SK-N-SH treated with all-trans-retinoic acid at 6 μM for 48 hours (cell line): ENCODE measurements at regions not wholly inside any gene's neighbourhood (a gene's known extent, or its start where the extent isn't known, plus 50 kb on each side); places are given as distances from the start of the nearest gene placed in this dataset.

ENCODE experiments used
- ATAC-seq: fragments of 200-7000 bp; cut with Tn5 transposase; 3 replicates; pipeline ENCODE4 v1.9.1; 2020; ENCODE audit warnings: mild to moderate bottlenecking, moderate library complexity
- ARNTL ChIP-seq: fragments of 450-650 bp; formaldehyde crosslinking; IDR thresholded peaks from 2 replicates; pipeline ENCODE4 v1.5.0; 2020; ENCODE audit warnings: low read depth, mild to moderate bottlenecking, moderate library complexity, borderline replicate concordance
- BACH2 ChIP-seq: fragments of 250-450 bp; sonication (Bioruptor Pico); IDR thresholded peaks from 2 replicates; pipeline ENCODE4 v1.9.0; 2021; ENCODE audit warnings: mild to moderate bottlenecking, borderline replicate concordance
- CSDC2 ChIP-seq: fragments of 250-450 bp; sonication (Bioruptor Pico); IDR thresholded peaks from 2 replicates; pipeline ENCODE4 v1.5.0; 2020; ENCODE audit warnings: mild to moderate bottlenecking, moderate library complexity
- ESRRG ChIP-seq: fragments of 250-450 bp; sonication (Bioruptor Pico); IDR thresholded peaks from 2 replicates; pipeline ENCODE4 v1.6.1; 2021; ENCODE audit warnings: mild to moderate bottlenecking
- GLIS3 ChIP-seq: fragments of 250-450 bp; sonication (Bioruptor Pico); IDR thresholded peaks from 2 replicates; pipeline ENCODE4 v1.5.0; 2020; ENCODE audit warnings: mild to moderate bottlenecking, moderate library complexity
- ISL1 ChIP-seq: fragments of 250-450 bp; sonication (Bioruptor Pico); IDR thresholded peaks from 2 replicates; pipeline ENCODE4 v2.1.2; 2022; ENCODE audit warnings: mild to moderate bottlenecking, moderate library complexity
- OSR1 ChIP-seq: fragments of 250-450 bp; sonication (Bioruptor Pico); IDR thresholded peaks from 2 replicates; pipeline ENCODE4 v1.8.0; 2022; ENCODE audit warnings: moderate library complexity, mild to moderate bottlenecking, inconsistent platforms
- RARB ChIP-seq: fragments of 250-450 bp; sonication (Bioruptor Pico); IDR thresholded peaks from 2 replicates; pipeline ENCODE4 v1.8.0; 2021; ENCODE audit warnings: mild to moderate bottlenecking, moderate library complexity
- SNAI2 ChIP-seq: fragments of 250-450 bp; sonication (Bioruptor Pico); IDR thresholded peaks from 2 replicates; pipeline ENCODE4 v1.5.0; 2020; ENCODE audit warnings: mild to moderate bottlenecking, moderate library complexity
- TCF4 ChIP-seq: fragments of 250-450 bp; sonication (Bioruptor Pico); IDR thresholded peaks from 2 replicates; pipeline ENCODE4 v1.8.0; 2021; ENCODE audit warnings: mild to moderate bottlenecking, moderate library complexity, borderline replicate concordance
- TOX ChIP-seq: fragments of 250-450 bp; sonication (Bioruptor Pico); IDR thresholded peaks from 2 replicates; pipeline ENCODE4 v1.8.0; 2021; ENCODE audit warnings: mild to moderate bottlenecking, moderate library complexity, borderline replicate concordance
- ZC3H10 ChIP-seq: fragments of 250-450 bp; sonication (Bioruptor Pico); IDR thresholded peaks from 2 replicates; pipeline ENCODE4 v1.5.1; 2021; ENCODE audit warnings: mild to moderate bottlenecking, moderate library complexity
- ZFP3 ChIP-seq: fragments of 250-450 bp; sonication (Bioruptor Pico); IDR thresholded peaks from 2 replicates; pipeline ENCODE4 v1.5.0; 2020; ENCODE audit warnings: mild to moderate bottlenecking, moderate library complexity
- ZFP30 ChIP-seq: fragments of 450-650 bp; formaldehyde crosslinking; IDR thresholded peaks from 2 replicates; pipeline ENCODE4 v1.5.0; 2022; ENCODE audit warnings: mild to moderate bottlenecking, moderate library complexity
- ZNF565 ChIP-seq: fragments of 450-650 bp; formaldehyde crosslinking; conservative IDR thresholded peaks from 2 replicates; pipeline ENCODE4 v1.5.0; 2020; ENCODE audit warnings: low read depth, mild to moderate bottlenecking, moderate library complexity
- ZNF70 ChIP-seq: fragments of 450-650 bp; formaldehyde crosslinking; IDR thresholded peaks from 2 replicates; pipeline ENCODE4 v1.5.0; 2020; ENCODE audit warnings: mild to moderate bottlenecking, moderate library complexity
- TF ChIP-seq, protein P1 (sequence below): fragments of 250-450 bp; sonication (Bioruptor Pico); IDR thresholded peaks from 2 replicates; pipeline ENCODE4 v1.5.1; 2021; ENCODE audit warnings: mild to moderate bottlenecking, moderate library complexity
- TF ChIP-seq, protein P2 (sequence below): fragments of 250-450 bp; sonication (Bioruptor Pico); IDR thresholded peaks from 2 replicates; pipeline ENCODE4 v1.5.1; 2020; ENCODE audit warnings: low read depth, mild to moderate bottlenecking, moderate library complexity
- TF ChIP-seq, protein P3 (sequence below): fragments of 250-450 bp; sonication (Bioruptor Pico); IDR thresholded peaks from 2 replicates; pipeline ENCODE4 v1.8.0; 2020; ENCODE audit warnings: mild to moderate bottlenecking, moderate library complexity, borderline replicate concordance

DNA sequence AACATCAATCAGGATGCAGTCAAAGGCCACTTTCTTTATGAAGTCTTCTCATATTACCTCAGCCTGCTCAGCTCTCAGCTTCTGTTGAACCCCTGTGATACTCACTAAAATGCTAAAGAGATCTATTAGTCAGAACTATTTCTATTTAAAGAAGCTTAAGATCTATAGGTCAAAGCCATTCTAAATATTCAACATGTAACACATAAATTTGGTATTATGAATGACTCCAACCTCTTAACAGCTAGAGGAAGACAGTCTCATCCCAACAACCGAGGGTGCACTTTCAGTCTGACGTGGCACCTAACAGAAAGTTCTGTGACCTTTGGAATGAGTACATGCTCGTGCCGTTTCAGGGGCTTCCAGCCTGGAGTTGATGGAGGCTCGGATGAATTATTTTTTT is 301.5 kb upstream of the VLDLR start:
- no peak for ATAC-seq
- TF ChIP-seq TOX (CRISPR knock-in tag) (no peak), TCF4 (CRISPR knock-in tag) (no peak), CSDC2 (no peak), ZNF565 (CRISPR knock-in tag) (no peak), RARB (CRISPR knock-in tag) (no peak), ZNF70 (CRISPR knock-in tag) (no peak), ZC3H10 (CRISPR knock-in tag) (no peak), ARNTL (CRISPR knock-in tag) (no peak), SNAI2 (CRISPR knock-in tag) (no peak), ESRRG (CRISPR knock-in tag) (no peak), GLIS3 (CRISPR knock-in tag) (no peak), ZFP30 (CRISPR knock-in tag) (no peak), ISL1 (CRISPR knock-in tag) (no peak), BACH2 (no peak), ZFP3 (no peak)
- TF ChIP-seq, protein P1, sequence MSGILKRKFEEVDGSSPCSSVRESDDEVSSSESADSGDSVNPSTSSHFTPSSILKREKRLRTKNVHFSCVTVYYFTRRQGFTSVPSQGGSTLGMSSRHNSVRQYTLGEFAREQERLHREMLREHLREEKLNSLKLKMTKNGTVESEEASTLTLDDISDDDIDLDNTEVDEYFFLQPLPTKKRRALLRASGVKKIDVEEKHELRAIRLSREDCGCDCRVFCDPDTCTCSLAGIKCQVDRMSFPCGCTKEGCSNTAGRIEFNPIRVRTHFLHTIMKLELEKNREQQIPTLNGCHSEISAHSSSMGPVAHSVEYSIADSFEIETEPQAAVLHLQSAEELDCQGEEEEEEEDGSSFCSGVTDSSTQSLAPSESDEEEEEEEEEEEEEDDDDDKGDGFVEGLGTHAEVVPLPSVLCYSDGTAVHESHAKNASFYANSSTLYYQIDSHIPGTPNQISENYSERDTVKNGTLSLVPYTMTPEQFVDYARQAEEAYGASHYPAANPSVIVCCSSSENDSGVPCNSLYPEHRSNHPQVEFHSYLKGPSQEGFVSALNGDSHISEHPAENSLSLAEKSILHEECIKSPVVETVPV (CRISPR knock-in tag) = no peak
- TF ChIP-seq, protein P2, sequence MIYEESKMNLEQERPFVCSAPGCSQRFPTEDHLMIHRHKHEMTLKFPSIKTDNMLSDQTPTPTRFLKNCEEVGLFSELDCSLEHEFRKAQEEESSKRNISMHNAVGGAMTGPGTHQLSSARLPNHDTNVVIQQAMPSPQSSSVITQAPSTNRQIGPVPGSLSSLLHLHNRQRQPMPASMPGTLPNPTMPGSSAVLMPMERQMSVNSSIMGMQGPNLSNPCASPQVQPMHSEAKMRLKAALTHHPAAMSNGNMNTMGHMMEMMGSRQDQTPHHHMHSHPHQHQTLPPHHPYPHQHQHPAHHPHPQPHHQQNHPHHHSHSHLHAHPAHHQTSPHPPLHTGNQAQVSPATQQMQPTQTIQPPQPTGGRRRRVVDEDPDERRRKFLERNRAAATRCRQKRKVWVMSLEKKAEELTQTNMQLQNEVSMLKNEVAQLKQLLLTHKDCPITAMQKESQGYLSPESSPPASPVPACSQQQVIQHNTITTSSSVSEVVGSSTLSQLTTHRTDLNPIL (CRISPR knock-in tag) = no peak
- TF ChIP-seq, protein P3, sequence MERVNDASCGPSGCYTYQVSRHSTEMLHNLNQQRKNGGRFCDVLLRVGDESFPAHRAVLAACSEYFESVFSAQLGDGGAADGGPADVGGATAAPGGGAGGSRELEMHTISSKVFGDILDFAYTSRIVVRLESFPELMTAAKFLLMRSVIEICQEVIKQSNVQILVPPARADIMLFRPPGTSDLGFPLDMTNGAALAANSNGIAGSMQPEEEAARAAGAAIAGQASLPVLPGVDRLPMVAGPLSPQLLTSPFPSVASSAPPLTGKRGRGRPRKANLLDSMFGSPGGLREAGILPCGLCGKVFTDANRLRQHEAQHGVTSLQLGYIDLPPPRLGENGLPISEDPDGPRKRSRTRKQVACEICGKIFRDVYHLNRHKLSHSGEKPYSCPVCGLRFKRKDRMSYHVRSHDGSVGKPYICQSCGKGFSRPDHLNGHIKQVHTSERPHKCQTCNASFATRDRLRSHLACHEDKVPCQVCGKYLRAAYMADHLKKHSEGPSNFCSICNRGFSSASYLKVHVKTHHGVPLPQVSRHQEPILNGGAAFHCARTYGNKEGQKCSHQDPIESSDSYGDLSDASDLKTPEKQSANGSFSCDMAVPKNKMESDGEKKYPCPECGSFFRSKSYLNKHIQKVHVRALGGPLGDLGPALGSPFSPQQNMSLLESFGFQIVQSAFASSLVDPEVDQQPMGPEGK (CRISPR knock-in tag) = no peak

DNA sequence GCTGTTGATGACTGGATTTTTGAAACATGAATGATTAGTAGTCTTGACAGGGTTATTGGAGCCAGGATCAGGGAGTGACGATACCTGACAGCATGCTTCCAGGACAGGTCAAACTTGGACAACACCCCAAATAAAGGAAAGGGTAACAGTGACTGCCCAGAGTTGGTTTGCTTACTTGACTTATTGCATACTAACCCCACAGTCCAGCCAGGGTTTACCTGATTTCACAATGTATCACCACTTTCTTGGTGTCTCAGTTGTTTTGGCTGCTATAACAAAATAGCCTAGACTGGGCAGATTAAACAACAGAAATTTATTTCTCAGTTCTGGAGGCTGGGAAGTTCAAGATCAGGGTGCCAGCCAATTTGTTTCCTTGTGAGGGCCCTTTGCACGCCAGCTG is 301.0 kb upstream of the VLDLR start:
- no peak for TF ChIP-seq ZNF70 (CRISPR knock-in tag)
- TF ChIP-seq BACH2 = no peak
- no peak for ATAC-seq

DNA sequence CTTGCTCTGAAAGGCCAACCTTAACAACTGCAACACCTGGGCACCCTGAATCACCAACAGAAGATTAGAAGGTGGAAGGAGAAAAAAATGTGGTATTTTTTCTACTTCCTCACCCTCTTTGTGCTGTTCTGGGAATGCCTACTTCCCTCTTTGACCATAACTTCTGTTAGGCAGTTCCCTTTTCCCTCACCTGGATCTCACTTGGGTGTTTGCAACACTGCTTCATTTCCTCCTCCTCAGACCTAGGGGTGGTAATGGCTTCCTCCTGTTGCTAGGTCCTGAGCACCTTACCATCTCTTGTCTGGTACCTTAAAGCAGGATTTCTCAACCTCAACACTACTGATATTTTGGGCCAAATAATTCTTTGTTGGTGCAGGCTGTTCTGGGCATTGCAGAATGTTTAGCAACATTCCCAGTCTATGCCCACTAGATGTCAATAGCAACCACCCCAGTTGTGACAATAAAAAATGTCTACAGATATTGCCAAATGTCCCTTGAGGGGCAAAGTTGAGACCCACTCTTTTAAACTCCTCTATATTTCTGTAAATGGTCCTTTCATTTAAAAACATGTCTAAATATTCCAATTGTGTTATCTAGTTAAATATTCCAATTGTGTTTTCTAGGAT is 300.0 kb upstream of the VLDLR start:
- no peak for ATAC-seq
- TF ChIP-seq TCF4 (CRISPR knock-in tag) = no peak
- no peak for TF ChIP-seq ESRRG (CRISPR knock-in tag)
- no peak for TF ChIP-seq OSR1 (CRISPR knock-in tag)
- TF ChIP-seq ZC3H10 (CRISPR knock-in tag) = no peak
- TF ChIP-seq CSDC2 = no peak
- no peak for TF ChIP-seq ZFP30 (CRISPR knock-in tag)
- TF ChIP-seq TOX (CRISPR knock-in tag) = no peak
- TF ChIP-seq ZNF565 (CRISPR knock-in tag) = no peak

DNA sequence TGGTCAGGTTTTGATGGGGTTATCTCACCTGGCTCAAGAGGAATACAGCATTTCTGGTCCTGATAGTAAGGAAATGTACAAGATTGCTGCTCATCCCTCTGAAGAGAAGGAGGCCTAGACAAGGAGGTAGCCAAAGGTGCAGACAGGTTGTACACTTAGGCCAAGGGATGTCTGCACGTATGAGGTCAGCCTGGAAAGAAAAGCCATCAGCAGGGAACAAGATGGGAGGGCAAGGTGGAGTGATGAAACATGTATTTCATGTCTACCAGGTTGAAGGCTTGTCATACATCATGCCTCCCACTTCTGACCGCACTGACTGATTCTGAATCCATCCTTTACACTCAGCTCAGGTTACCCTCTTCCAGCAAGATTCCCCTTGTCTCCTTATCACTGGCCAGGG is 296.8 kb upstream of the VLDLR start:
- no peak for ATAC-seq
- TF ChIP-seq, protein P1 (CRISPR knock-in tag) = no peak
- TF ChIP-seq, protein P2 (CRISPR knock-in tag) = no peak
- TF ChIP-seq OSR1 (CRISPR knock-in tag) (no peak), ZNF70 (CRISPR knock-in tag) (no peak)
- TF ChIP-seq, all 23 proteins: peak for 0
